LNCAP (cell line): ENCODE measurements at regions not wholly inside any gene's neighbourhood (a gene's known extent, or its start where the extent isn't known, plus 50 kb on each side); places are given as distances from the start of the nearest gene placed in this dataset.

Experiments used
- TF ChIP-seq, protein P1 (sequence below): fragments of 450-650 bp; IDR thresholded peaks from 2 replicates; pipeline ENCODE4 v1.5.1; 2017; ENCODE audit warnings: mild to moderate bottlenecking

DNA sequence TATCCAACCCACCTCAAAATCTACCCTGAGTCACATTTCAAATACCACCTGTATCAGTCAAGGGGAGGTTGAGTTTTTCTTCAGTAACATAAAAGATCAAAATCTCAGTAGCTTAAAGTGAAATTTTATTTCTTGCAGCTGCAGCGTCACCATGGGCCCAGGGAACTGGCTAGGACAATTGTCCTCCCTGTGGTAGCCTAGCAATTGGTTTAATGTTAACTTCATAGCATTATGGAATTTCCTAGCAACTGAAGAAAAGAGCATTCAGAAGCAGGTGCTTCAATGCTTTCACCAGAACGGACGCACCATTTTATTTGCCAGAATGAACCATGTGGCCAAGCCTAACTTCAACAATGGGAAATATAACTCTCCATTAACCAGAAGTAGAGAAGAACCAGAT is 359.3 kb upstream of the TSHZ3 start:
- TF ChIP-seq, protein P1, sequence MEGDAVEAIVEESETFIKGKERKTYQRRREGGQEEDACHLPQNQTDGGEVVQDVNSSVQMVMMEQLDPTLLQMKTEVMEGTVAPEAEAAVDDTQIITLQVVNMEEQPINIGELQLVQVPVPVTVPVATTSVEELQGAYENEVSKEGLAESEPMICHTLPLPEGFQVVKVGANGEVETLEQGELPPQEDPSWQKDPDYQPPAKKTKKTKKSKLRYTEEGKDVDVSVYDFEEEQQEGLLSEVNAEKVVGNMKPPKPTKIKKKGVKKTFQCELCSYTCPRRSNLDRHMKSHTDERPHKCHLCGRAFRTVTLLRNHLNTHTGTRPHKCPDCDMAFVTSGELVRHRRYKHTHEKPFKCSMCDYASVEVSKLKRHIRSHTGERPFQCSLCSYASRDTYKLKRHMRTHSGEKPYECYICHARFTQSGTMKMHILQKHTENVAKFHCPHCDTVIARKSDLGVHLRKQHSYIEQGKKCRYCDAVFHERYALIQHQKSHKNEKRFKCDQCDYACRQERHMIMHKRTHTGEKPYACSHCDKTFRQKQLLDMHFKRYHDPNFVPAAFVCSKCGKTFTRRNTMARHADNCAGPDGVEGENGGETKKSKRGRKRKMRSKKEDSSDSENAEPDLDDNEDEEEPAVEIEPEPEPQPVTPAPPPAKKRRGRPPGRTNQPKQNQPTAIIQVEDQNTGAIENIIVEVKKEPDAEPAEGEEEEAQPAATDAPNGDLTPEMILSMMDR: no peak

DNA sequence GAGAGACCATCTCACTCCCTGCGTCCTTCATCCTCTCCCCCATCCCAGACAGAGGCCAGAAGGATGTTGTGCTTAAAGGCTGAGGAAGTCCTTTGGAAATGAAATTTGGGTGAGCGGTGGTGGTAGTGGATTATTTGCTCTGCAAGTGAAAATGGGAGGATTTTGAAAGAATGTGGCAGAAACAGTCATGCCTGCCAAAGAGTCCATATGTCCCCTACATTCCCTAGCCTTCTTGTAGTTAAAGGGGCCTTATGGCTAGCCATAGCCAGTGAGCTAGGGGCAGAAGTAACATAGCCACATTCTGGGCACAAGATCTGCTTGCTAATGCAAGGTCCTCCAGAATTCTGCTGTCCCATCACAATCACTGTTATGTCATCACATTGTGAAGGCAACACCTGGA is 360.2 kb upstream of the TSHZ3 start:
- TF ChIP-seq, protein P1: no peak

DNA sequence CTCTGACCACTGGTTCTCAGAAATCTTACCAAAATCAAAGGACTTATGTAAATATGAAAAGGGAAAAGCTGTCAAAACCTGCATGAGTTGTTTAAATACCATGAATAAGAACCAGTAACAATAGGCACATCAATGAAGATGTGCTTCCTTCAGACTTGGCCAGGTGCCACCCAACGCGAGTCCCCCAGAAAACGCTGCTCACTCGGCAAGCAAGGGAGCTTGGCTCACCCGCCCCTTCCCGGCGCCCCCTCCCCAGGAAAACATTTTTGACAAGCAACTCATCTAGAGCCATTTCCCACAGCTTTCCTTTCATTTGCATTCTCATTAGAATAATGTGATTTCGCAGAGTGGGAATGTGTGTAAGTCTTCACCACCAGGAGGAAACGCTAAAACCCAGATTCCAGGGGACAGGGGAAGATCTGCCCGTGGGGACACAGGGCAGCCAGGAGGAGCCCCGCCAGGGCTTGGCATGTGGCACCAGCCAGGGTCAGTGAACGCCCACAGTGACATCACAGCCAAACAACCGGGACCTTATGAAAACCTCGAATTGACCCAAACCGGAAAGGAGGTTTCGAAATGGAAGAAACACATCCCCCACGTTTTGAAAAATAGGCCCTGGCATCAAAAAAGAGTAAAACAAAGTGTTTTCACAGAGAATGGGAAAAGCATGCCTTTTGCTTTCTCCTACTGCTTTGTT is 366.2 kb upstream of the TSHZ3 start:
- TF ChIP-seq, protein P1: no peak

DNA sequence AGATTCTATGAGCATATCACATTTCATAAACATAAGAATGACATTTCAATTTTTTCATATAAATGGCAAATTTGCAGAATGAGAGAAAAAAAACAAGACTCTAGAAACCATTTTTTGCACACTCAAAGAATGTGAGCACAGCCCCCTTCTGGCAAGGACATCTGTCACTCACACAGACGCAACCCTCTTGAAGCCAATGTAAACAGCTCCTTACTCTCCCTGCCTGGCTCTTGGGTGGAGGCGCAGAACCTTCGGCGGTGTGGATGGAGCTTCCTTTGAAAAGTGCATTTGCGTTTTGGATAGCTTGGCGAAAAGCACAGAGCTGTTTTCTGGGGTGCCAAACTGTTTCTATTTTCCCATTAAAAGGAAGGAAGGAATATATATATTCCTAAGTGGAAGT is 367.6 kb upstream of the TSHZ3 start:
- TF ChIP-seq, protein P1: no peak

DNA sequence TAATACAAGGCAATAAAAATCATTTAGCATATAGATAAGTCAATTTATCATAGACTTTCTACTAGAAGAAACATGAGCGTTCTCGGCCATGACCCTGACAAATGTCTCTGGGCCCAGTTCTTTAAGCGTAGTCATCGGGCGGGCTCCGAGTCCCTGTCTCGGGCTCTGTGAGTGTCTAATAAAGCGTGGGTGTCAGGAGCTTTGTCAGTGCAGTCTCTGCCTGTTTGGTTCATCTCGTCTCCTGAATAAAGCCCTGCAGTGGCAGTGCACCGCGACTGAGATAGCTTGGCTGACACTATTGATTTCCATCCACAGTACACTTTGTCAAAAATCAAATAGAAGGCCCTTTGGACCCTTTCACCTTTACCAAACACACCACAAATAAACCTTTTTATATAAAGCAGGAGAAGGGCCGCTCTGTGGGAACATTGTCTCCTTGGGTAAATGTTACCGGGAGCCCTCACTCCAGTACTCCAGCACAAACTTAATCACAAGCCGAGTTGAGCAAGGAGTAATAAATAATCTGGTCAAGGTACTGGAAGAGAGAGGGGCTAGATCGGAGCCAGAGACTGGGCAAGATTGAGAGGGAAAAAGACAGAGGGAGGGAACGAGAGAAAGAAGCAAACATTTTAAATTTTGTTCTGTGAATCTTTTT is 368.2 kb upstream of the TSHZ3 start:
- TF ChIP-seq, protein P1: no peak

DNA sequence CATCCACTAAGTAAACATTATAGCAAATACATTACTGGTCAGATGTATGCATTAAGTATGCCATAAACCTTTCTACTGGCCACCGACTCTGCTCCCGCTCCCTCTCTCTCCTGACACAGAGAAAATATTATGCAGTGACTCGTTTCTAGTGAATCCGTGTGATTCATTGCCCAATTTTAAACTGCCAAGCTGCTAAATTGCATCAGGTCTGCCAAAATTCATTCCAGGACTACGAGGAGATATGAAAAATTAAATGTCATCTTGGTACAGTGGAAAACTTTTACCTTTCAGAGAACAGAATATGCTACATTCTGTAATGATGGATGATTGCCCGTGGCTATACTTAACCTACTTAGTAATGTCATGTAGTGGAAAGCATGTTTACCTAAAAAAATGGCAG is 368.8 kb upstream of the TSHZ3 start:
- TF ChIP-seq, protein P1: no peak

DNA sequence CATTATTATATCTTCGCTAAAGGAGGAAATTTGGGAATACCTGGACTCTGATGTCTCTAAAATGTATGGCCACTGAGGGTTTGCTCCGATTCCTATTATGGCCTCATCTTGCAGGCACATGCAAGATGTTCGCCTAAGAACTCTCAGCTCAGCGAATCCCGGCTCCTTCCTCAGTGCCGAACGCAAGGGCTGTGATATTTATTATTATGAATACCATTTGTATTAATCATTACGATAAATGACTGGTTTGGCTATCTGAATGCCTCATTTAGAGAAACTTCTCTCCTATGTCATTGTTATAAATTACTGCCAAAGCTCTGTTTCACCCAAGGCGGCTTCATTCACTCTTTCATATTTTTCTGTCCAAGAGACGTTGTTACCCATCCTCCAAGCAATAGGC is 369.7 kb upstream of the TSHZ3 start:
- TF ChIP-seq, protein P1: no peak
